Heart right ventricle (tissue), 16 donors: ENCODE measurements at regions not wholly inside any gene's neighbourhood (a gene's known extent, or its start where the extent isn't known, plus 50 kb on each side); places are given as distances from the start of the nearest gene placed in this dataset.
A peak's percentile ranks its signal among the peaks of the same experiment; 100 is the strongest.
"Not testable (repeated sequence)": the region's sequence is repeated elsewhere in the genome, so short reads cannot be mapped to it uniquely, and the experiment has no call there.

Experiments
- ATAC-seq, 8 donors: fragments of 200-7000 bp; cut with Tn5 transposase; one replicate each; pipeline ENCODE4 v1.9.1; 2020; ENCODE audit warnings: mild to moderate bottlenecking in 8 of 8, moderate library complexity in 8 of 8, moderate number of reproducible peaks in 1 of 8
- DNase-seq, 2 donors: peaks; one replicate each; pipeline ENCODE4 v3.0.0-alpha.2; 2020
- H3K27ac ChIP-seq, 10 donors: fragments of 200-600 bp; sonication (generic) in 2 of 10; one replicate each; pipeline versions ENCODE4 v1.5.0 to v1.8.0; 2020 to 2022; ENCODE audit warnings: mild to moderate bottlenecking in 3 of 10
- H3K27me3 ChIP-seq, 7 donors: fragments of 200-600 bp; one replicate each; pipeline ENCODE4 v1.8.0; 2021 to 2022; ENCODE audit warnings: mild to moderate bottlenecking in 2 of 7
- H3K36me3 ChIP-seq, 9 donors: fragments of 200-600 bp; sonication (generic) in 1 of 9; one replicate each; pipeline versions ENCODE4 v1.5.0 to v1.8.0; 2020 to 2022; ENCODE audit warnings: mild to moderate bottlenecking in 2 of 9
- H3K4me1 ChIP-seq, 9 donors: fragments of 200-600 bp; sonication (generic) in 1 of 9; one replicate each; pipeline versions ENCODE4 v1.5.0 to v1.8.0; 2020 to 2022; ENCODE audit warnings: mild to moderate bottlenecking in 4 of 9
- H3K4me3 ChIP-seq, 10 donors: fragments of 200-600 bp; sonication (generic) in 2 of 10; one replicate each; pipeline versions ENCODE4 v1.5.0 to v1.8.0; 2020 to 2022; ENCODE audit warnings: mild to moderate bottlenecking in 7 of 10, moderate library complexity in 2 of 10
- H3K9me3 ChIP-seq, 11 donors: fragments of 200-600 bp in 10 of 11; sonication (generic) in 2 of 11; one replicate each; pipeline versions ENCODE4 v1.5.0 to v1.8.0; 2013 to 2022; ENCODE audit warnings: mild to moderate bottlenecking in 2 of 11, control low read depth in 1 of 11, moderate library complexity in 1 of 11
- CTCF ChIP-seq, 9 donors: fragments of 200-600 bp; sonication (generic) in 2 of 9; IDR thresholded peaks; one replicate each; pipeline versions ENCODE4 v1.5.0 to v1.8.0; 2021 to 2022; ENCODE audit warnings: antibody characterized with exemption in 9 of 9, mild to moderate bottlenecking in 5 of 9, moderate library complexity in 1 of 9
- WGBS, 2 donors: extraction: QIAGEN DNeasy Blood & Tissue Kit; methylation state at CpG; one replicate each; pipeline ENCODE4 v1.1.7; 2013; ENCODE audit warnings: inconsistent platforms in 1 of 2; 5-methylcytosine and 5-hydroxymethylcytosine counted together
- intact Hi-C, 10 donors: fragments of 100-400 bp; cut with DNase I; formaldehyde crosslinking; loops; one replicate each; pipeline versions ENCODE4 v1.11.1 to v1.14.2; 2022
- donor health status: Arrhythmogenic right ventricular cardiomyopathy.
- donor health status: ischemic (EF 13 %, LVEDD 7.1; RV severe dilation, severe dysfunction).
- donor health status: healthy with polysubstance abuse.
- donor health status: DM: no; HTN: yes; CAD: no.
- donor health status: DM: no; HTN: no; CAD: no.
- donor health status: ischemic (EF 25% LVEDD 6.9; RV normal size, moderate dysfunction).
- donor health status: ischemic (EF 25% LVEDD 5.7; RV mildly dilated, moderate dysfunction).
- donor health status: healthy.
- donor health status: DM: yes; HTN: yes; CAD: no.
- donor health status: Ischemic cardiomyopathy.
- donor health status: ischemic (EF 35%, LVEDD 5.7; RV mildly dilated, moderate dysfunction).
- donor health status: nonischemic (EF 11% LVEDD 7.7; RV severe dilation, severe dysfunction).
- donor health status: DM: yes; HTN: yes; CAD: no.
- donor health status: PGD.
- donor health status: ischemic (EF 29% LVEDD 5.4; RV normal size, mild dysfunction).
- donor health status: nonischemic (EF 23%, LVEDD 6.1; RV moderate dilation, normal function).

GRCh38 chr17:77049440-77049839 lies 91.3 kb upstream of the SEC14L1 start:
- no peak for ATAC-seq
- H3K4me1 ChIP-seq = no peaks in the 10 kb centered on the region
- 59 to 64% methylated on average over 12 of the region's 12 CpGs for WGBS, 2 donors
- no peaks in the 10 kb centered on the region for H3K9me3 ChIP-seq
- H3K27ac ChIP-seq = no peak overlapping the region
- intact Hi-C loops = loop anchor here in 1 of 10 donors (2.0 kb wide), 1 partner anchor 291 kb away; no protein-coding TSS in a partner anchor
- no peak for DNase-seq
- no peak overlapping the region for H3K4me3 ChIP-seq
- TF ChIP-seq CTCF (IDR thresholded peaks at IDR 0.05) = no peak
- H3K36me3 ChIP-seq = no peaks in the 10 kb centered on the region
- H3K27me3 ChIP-seq = peaks cover 0 to 57% (median 49%) of the 10 kb centered on the region in 7 donors

GRCh38 chr17:77050901-77051300 lies 89.9 kb upstream of the SEC14L1 start:
- DNase-seq, H3K9me3 ChIP-seq, H3K36me3 ChIP-seq, H3K4me1 ChIP-seq, ATAC-seq, H3K27ac ChIP-seq, H3K4me3 ChIP-seq: not testable (repeated sequence)
- peaks cover 0 to 71% (median 63%) of the 10 kb centered on the region in 7 donors for H3K27me3 ChIP-seq
- intact Hi-C loops = loop anchor here in 2 of 10 donors (5.0 kb wide), 2 partner anchors 179 to 184 kb away; partner anchors contain the start of gene MGAT5B (in 1 of the 2)
- 87 to 89% methylated on average over 14 of the region's 14 CpGs for WGBS, 2 donors

GRCh38 chr17:77054936-77055335 lies 85.8 kb upstream of the SEC14L1 start:
- no peak for TF ChIP-seq CTCF (IDR thresholded peaks at IDR 0.05)
- peaks cover 0 to 90% (median 69%) of the 10 kb centered on the region in 7 donors for H3K27me3 ChIP-seq
- intact Hi-C loops = loop anchor here in 5 of 10 donors (2.0 to 5.0 kb wide), 4 partner anchors 183 to 238 kb away; partner anchors contain the start of gene MGAT5B (in 4 of the 5)
- H3K36me3 ChIP-seq = no peaks in the 10 kb centered on the region
- H3K4me1 ChIP-seq = no peaks in the 10 kb centered on the region
- H3K4me3 ChIP-seq = no peak overlapping the region
- DNase-seq = no peak
- H3K27ac ChIP-seq = no peak overlapping the region
- H3K9me3 ChIP-seq = no peaks in the 10 kb centered on the region
- WGBS, 2 donors = 65 to 66% methylated on average over 10 of the region's 10 CpGs
- ATAC-seq = no peak

GRCh38 chr17:77055453-77055852 lies 85.3 kb upstream of the SEC14L1 start:
- no peaks in the 10 kb centered on the region for H3K9me3 ChIP-seq
- no peaks in the 10 kb centered on the region for H3K4me1 ChIP-seq
- intact Hi-C loops = loop anchor here in 3 of 10 donors (2.0 to 5.0 kb wide), 3 partner anchors 187 to 238 kb away; partner anchors contain the start of gene MGAT5B (in 3 of the 3)
- no peak overlapping the region for H3K4me3 ChIP-seq
- peak in 1 of 8 donors; percentile 10 for ATAC-seq
- no peaks in the 10 kb centered on the region for H3K36me3 ChIP-seq
- H3K27ac ChIP-seq = no peak overlapping the region
- TF ChIP-seq CTCF (IDR thresholded peaks at IDR 0.05) = no peak
- no peak for DNase-seq
- peaks cover 0 to 90% (median 67%) of the 10 kb centered on the region in 7 donors for H3K27me3 ChIP-seq
- WGBS, 2 donors = 90 to 91% methylated on average over 7 of the region's 7 CpGs

GRCh38 chr17:77058016-77058415 lies 82.8 kb upstream of the SEC14L1 start:
- 60 to 69% methylated on average over 5 of the region's 5 CpGs for WGBS, 2 donors
- no peak for ATAC-seq
- Histone ChIP-seq H3K27ac (no peak overlapping the region), H3K9me3 (no peaks in the 10 kb centered on the region), H3K4me3 (no peak overlapping the region), H3K27me3 (peaks cover 0 to 84% (median 51%) of the 10 kb centered on the region in 7 donors), H3K4me1 (no peaks in the 10 kb centered on the region), H3K36me3 (no peaks in the 10 kb centered on the region)
- TF ChIP-seq CTCF (IDR thresholded peaks at IDR 0.05) = no peak
- intact Hi-C loops = loop anchor here in 3 of 10 donors (5.0 kb wide), 2 partner anchors 191 to 241 kb away; partner anchors contain the start of gene MGAT5B (in 2 of the 3)
- DNase-seq = no peak
